Transverse colon (tissue), 4 donors: ENCODE measurements at regions not wholly inside any gene's neighbourhood (a gene's known extent, or its start where the extent isn't known, plus 50 kb on each side); places are given as distances from the start of the nearest gene placed in this dataset.

Experiments
- CTCF ChIP-seq, 5 experiments: fragments of 200-600 bp in 3 of 5; fragments of 450-650 bp in 2 of 5; sonication (generic) in 3 of 5; IDR thresholded peaks; 1 replicate in 2 of 5; 2 replicates in 3 of 5; pipeline ENCODE4 v1.5.1; 2016 to 2017; ENCODE audit warnings: antibody characterized with exemption in 5 of 5, inconsistent platforms in 3 of 5, mild to moderate bottlenecking in 2 of 5, moderate library complexity in 1 of 5
- POLR2A ChIP-seq: fragments of 450-650 bp; IDR thresholded peaks from one replicate; pipeline ENCODE4 v1.6.1; 2016; ENCODE audit warnings: antibody characterized with exemption, mild to moderate bottlenecking, moderate library complexity
- POLR2AphosphoS5 ChIP-seq, 3 donors: sonication (generic); formaldehyde crosslinking; IDR thresholded peaks; one replicate each; pipeline ENCODE4 v1.6.1; 2016; ENCODE audit warnings: antibody characterized with exemption in 3 of 3

- no peak for TF ChIP-seq CTCF (IDR thresholded peaks at IDR 0.05)
- no peak for TF ChIP-seq POLR2A
- no peak for TF ChIP-seq POLR2AphosphoS5 (IDR thresholded peaks at IDR 0.05)
These were observed 344.9 kb downstream of the CYRIA start for GRCh38 chr2:16320716-16321115.
